GM12878 (cell line): ENCODE measurements at regions not wholly inside any gene's neighbourhood (a gene's known extent, or its start where the extent isn't known, plus 50 kb on each side); places are given as distances from the start of the nearest gene placed in this dataset.

Experiments
- CBFB ChIP-seq: IDR thresholded peaks from 2 replicates; pipeline ENCODE4 v1.6.1; 2016; ENCODE audit warnings: antibody characterized with exemption, low read depth
- CTCF ChIP-seq, 3 experiments: IDR thresholded peaks in 2 of 3; conservative IDR thresholded peaks in 1 of 3; 2 replicates each; pipeline ENCODE4 v1.5.1; 2011; ENCODE audit warnings: low read depth in 3 of 3, low read length in 3 of 3, mild to moderate bottlenecking in 3 of 3, control low read depth in 2 of 3, moderate library complexity in 2 of 3, inconsistent platforms in 1 of 3, mixed read lengths in 1 of 3; ENCODE audit not compliant: control insufficient read depth in 2 of 3, insufficient read depth in 1 of 3; ENCODE audit errors: extremely low read depth in 1 of 3
- E2F4 ChIP-seq: IDR thresholded peaks from 2 replicates; pipeline ENCODE4 v1.6.1; 2012; ENCODE audit warnings: low read depth, low read length, improper control_type of control experiment
- MTA3 ChIP-seq: IDR thresholded peaks from 2 replicates; pipeline ENCODE4 v1.6.1; 2012; ENCODE audit warnings: low read length, inconsistent platforms, borderline replicate concordance
- NFIC ChIP-seq: IDR thresholded peaks from 2 replicates; pipeline ENCODE4 v1.6.1; 2012; ENCODE audit warnings: low read depth, mild to moderate bottlenecking, inconsistent platforms, low read length, moderate library complexity
- TARDBP ChIP-seq: IDR thresholded peaks from 2 replicates; pipeline ENCODE4 v1.6.1; 2016; ENCODE audit warnings: borderline replicate concordance
- TCF7 ChIP-seq: IDR thresholded peaks from 2 replicates; pipeline ENCODE4 v1.6.1; 2014; ENCODE audit warnings: antibody characterized with exemption, borderline replicate concordance

- TF ChIP-seq CTCF (IDR thresholded peaks at IDR 0.05 in 2 of 3, conservative IDR thresholded peaks at IDR 0.05 in 1 of 3; ENCODE audit: control insufficient read depth in 2 of 3, extremely low read depth in 1 of 3, insufficient read depth in 1 of 3, low read depth in 3 of 3, low read length in 3 of 3), result no peak
- no peak for TF ChIP-seq CBFB
- no peak for TF ChIP-seq TARDBP
- no peak for TF ChIP-seq E2F4
- TF ChIP-seq TCF7, result no peak
- no peak for TF ChIP-seq MTA3
- TF ChIP-seq NFIC, result no peak
These were observed 309.7 kb upstream of the SHH start for GRCh38 chr7:156121956-156122355.
